ENCODE measurements at regions not wholly inside any gene's neighbourhood (a gene's known extent, or its start where the extent isn't known, plus 50 kb on each side); places are given as distances from the start of the nearest gene placed in this dataset.

- TF ChIP-seq CTCF (IDR thresholded peaks at IDR 0.05; ENCODE audit: insufficient read depth, low read depth, low read length) (no peak), EZH2 (IDR thresholded peaks at IDR 0.05; ENCODE audit: insufficient read depth, low read length) (no peak)
These were observed 1489.8 kb downstream of the STIM2 start for GRCh38 chr4:28350485-28350884.

All from astrocyte (in vitro differentiated cells and primary cell).